RWPE1 (cell line): ENCODE measurements at regions not wholly inside any gene's neighbourhood (a gene's known extent, or its start where the extent isn't known, plus 50 kb on each side); places are given as distances from the start of the nearest gene placed in this dataset.

Experiments
- CTCF ChIA-PET: fragments of 350-600 bp; sonication (Branson Sonifier 250); formaldehyde crosslinking; extraction: SDS; loops from one replicate; lab custom pipeline; 2021; lab: Yijun Ruan, JAX
- POLR2A ChIA-PET: fragments of 400-600 bp; formaldehyde crosslinking; extraction: SDS; loops from one replicate; lab custom pipeline; 2020; ENCODE audit warnings: antibody characterized with exemption; ENCODE audit not compliant: low non-redundant PET; lab: Yijun Ruan, JAX
- DNase-seq: peaks from one replicate; pipeline ENCODE4 v3.0.0; 2012; ENCODE audit warnings: low spot score
- H3K27ac ChIP-seq: fragments of 450-650 bp; 2 replicates; pipeline ENCODE4 v1.5.1; 2017
- CTCF ChIP-seq: fragments of 450-650 bp; conservative IDR thresholded peaks from 2 replicates; pipeline ENCODE4 v1.5.1; 2017; ENCODE audit warnings: low read depth, mild to moderate bottlenecking

DNA sequence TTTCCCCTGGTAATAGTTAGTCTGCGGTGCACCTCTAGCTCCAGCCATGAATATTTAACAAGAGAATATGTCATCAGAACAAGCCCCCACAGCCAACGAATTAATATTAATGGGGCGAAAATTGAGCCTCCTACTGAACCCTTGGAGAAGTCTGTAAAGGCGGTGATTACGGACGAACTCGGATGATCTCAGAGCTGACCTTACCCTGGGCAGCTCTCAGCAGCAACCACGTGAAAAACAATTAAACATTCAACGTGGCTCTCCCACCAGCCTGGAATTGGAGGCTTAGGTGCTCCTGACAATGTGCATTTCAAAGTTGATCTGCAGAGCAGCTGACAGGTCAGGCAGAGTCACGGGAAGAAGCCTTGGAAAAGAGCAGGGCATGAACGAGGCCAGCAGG is 407.6 kb upstream of the MYT1L start:
- TF ChIP-seq CTCF: no peak
- ChIA-PET POLR2A (no interaction called here), CTCF (interaction anchor here (0.5 to 0.6 kb wide), 2 partner anchors 25 to 985 kb away, joined by 3 read pairs; no protein-coding TSS in a partner anchor)
- H3K27ac ChIP-seq: no peak overlapping the region
- no peak for DNase-seq

DNA sequence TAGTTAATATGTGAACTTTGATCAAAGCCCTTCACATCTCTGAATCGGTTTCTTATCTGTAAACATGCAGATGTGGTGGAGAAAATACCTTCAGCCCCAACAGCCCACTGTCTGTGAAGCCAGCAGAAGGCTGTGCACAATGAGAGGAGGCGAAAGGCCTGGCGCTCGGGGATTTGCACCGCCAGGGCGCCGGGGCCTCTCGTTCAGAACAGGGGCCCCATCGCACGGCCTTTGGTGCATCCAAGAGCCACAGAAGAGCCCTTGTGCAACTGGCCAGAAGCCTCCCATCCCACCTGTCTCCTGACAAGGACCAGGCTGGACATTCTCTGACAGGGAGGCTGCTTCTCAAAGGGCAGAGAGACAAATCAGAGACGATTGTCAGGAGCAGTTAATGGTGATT is 407.2 kb upstream of the MYT1L start:
- ChIA-PET POLR2A (no interaction called here), CTCF (interaction anchor here (0.5 to 0.6 kb wide), 2 partner anchors 25 to 985 kb away, joined by 3 read pairs; no protein-coding TSS in a partner anchor)
- TF ChIP-seq CTCF: no peak
- H3K27ac ChIP-seq: no peak overlapping the region
- DNase-seq: no peak

- no peak overlapping the region for H3K27ac ChIP-seq
- CTCF ChIA-PET: no interaction called here
- POLR2A ChIA-PET: no interaction called here
- no peak for TF ChIP-seq CTCF
- DNase-seq: no peak
Measured at GRCh38 chr2:2735041-2735440, 404.0 kb upstream of the MYT1L start.

GRCh38 chr2:2734308-2734707 is 403.2 kb upstream of the MYT1L start:
- POLR2A ChIA-PET: no interaction called here
- CTCF ChIA-PET: interaction anchor here (0.6 kb wide), 1 partner anchor 1683 kb away, joined by 3 read pairs; no protein-coding TSS in a partner anchor
- H3K27ac ChIP-seq: no peak overlapping the region
- no peak for TF ChIP-seq CTCF
- no peak for DNase-seq

DNA sequence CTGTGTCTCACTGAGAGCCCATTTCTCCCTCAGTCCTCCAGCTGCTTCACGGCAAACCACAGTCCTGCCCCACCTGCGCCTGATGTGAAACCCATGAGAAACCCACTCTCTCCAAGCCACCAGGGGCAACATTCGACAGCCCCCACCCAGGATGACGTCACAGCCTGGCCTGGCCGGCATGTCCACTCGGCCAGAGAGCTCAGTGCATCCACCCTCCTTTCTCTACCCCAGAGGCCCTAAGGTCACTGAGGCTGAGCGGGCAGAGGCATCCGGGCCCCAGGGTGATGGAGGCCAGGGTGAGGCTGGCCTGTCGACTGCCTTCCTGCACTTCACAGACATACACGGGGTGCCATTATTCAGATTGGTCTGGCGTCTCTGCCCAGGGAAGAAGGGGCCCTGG is 402.7 kb upstream of the MYT1L start:
- CTCF ChIA-PET: interaction anchor here (0.6 to 1.2 kb wide), 2 partner anchors 11 to 1683 kb away, joined by 3 read pairs; no protein-coding TSS in a partner anchor
- no peak for TF ChIP-seq CTCF
- POLR2A ChIA-PET: no interaction called here
- H3K27ac ChIP-seq: no peak overlapping the region
- no peak for DNase-seq

DNA sequence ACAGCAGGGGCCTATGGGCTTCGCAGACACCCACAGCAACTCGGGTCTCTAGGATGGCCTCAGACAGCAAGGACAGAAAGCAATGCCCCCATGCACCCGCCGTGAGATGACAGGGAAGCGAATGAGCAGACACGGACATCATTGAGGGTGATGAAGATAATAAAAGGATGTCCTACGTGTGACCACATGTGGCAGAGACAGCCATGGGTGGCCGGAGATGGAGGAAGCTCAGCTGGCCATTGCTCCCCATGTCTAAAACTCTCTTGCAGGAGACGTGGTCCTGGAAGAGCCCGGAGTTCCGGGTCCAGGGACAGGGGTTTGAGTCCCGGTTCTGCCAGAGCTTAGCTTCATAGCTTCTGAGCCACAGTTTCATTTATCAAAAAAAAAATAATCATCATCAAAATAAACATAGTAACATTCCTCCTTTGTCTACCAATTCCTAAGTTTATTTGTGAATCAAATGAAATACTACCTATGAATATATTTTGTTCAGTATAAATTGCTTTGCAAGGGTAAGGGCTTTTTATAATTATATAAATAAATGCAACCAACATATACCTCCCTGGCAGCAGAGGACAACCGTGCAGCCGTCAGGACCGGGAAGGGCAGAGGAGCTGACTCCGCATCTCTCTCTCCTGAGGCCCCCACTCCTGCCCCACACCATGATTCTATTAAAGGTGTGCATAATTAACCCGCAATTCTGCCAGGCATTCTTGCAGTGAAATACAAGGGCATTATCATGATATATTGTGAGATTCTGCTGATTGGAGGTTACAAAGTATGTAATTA is 401.4 kb upstream of the MYT1L start:
- no peak for DNase-seq
- ChIA-PET POLR2A (interaction anchor here (0.5 kb wide), 1 partner anchor 1089 kb away, joined by 3 read pairs; no protein-coding TSS in a partner anchor), CTCF (interaction anchor here (1.2 kb wide), 1 partner anchor 12 kb away, joined by 3 read pairs; no protein-coding TSS in a partner anchor)
- no peak for TF ChIP-seq CTCF
- H3K27ac ChIP-seq: no peak overlapping the region
